Trophoblast cell (in vitro differentiated cells and primary cell): ENCODE measurements at regions not wholly inside any gene's neighbourhood (a gene's known extent, or its start where the extent isn't known, plus 50 kb on each side); places are given as distances from the start of the nearest gene placed in this dataset.

Experiments used
- DNase-seq, 2 donors: peaks; one replicate each; pipeline ENCODE4 v3.0.0-alpha.2; 2016
- H2AFZ ChIP-seq: 2 replicates; pipeline ENCODE4 v1.6.1; 2013; ENCODE audit warnings: low read length, moderate library complexity, mild to moderate bottlenecking; ENCODE audit not compliant: insufficient read depth, poor library complexity
- H2AK5ac ChIP-seq: 2 replicates; pipeline ENCODE4 v1.6.1; 2013; ENCODE audit warnings: mild to moderate bottlenecking, low read length
- H2BK120ac ChIP-seq: 2 replicates; pipeline ENCODE4 v1.6.1; 2013; ENCODE audit warnings: low read length, mild to moderate bottlenecking, moderate library complexity; ENCODE audit not compliant: insufficient read depth, poor library complexity
- H2BK12ac ChIP-seq: 2 replicates; pipeline ENCODE4 v1.6.1; 2013; ENCODE audit warnings: mild to moderate bottlenecking, low read length, moderate library complexity
- H2BK5ac ChIP-seq: 2 replicates; pipeline ENCODE4 v1.6.1; 2013; ENCODE audit warnings: low read length, low read depth, moderate library complexity, mild to moderate bottlenecking; ENCODE audit not compliant: poor library complexity
- H3K14ac ChIP-seq: 2 replicates; pipeline ENCODE4 v1.6.1; 2013; ENCODE audit warnings: mild to moderate bottlenecking, low read length
- H3K18ac ChIP-seq: 2 replicates; pipeline ENCODE4 v1.6.1; 2013; ENCODE audit warnings: mild to moderate bottlenecking, low read length
- H3K23ac ChIP-seq: 2 replicates; pipeline ENCODE4 v1.6.1; 2013; ENCODE audit warnings: low read length
- H3K27ac ChIP-seq: 2 replicates; pipeline ENCODE4 v1.5.1; 2013; ENCODE audit warnings: low read depth, mild to moderate bottlenecking, inconsistent platforms, low read length, moderate library complexity
- H3K27me3 ChIP-seq: 2 replicates; pipeline ENCODE4 v1.6.1; 2013; ENCODE audit warnings: inconsistent platforms, mild to moderate bottlenecking, low read length, moderate library complexity; ENCODE audit not compliant: insufficient read depth
- H3K36me3 ChIP-seq, 2 experiments: 1 replicate in 1 of 2; 2 replicates in 1 of 2; pipeline ENCODE4 v1.6.1; 2013; ENCODE audit warnings: low read length in 2 of 2, mild to moderate bottlenecking in 2 of 2, moderate library complexity in 1 of 2; ENCODE audit not compliant: insufficient read depth in 2 of 2, control insufficient read depth in 1 of 2
- H3K4ac ChIP-seq: 2 replicates; pipeline ENCODE4 v1.6.1; 2013; ENCODE audit warnings: low read depth, mild to moderate bottlenecking, low read length, moderate library complexity
- H3K4me1 ChIP-seq, 2 experiments: 1 replicate in 1 of 2; 2 replicates in 1 of 2; pipeline ENCODE4 v1.6.1; 2013; ENCODE audit warnings: low read length in 2 of 2, mild to moderate bottlenecking in 2 of 2, moderate library complexity in 1 of 2; ENCODE audit not compliant: insufficient read depth in 2 of 2, control insufficient read depth in 1 of 2
- H3K4me2 ChIP-seq: 2 replicates; pipeline ENCODE4 v1.6.1; 2013; ENCODE audit warnings: inconsistent platforms, mild to moderate bottlenecking, low read length, moderate library complexity
- H3K4me3 ChIP-seq: 2 replicates; pipeline ENCODE4 v1.5.1; 2013; ENCODE audit warnings: mild to moderate bottlenecking, low read depth, low read length, inconsistent platforms
- H3K79me1 ChIP-seq: one replicate; pipeline ENCODE4 v1.6.1; 2013; ENCODE audit warnings: low read length
- H3K79me2 ChIP-seq: 2 replicates; pipeline ENCODE4 v1.6.1; 2013; ENCODE audit warnings: low read length, mild to moderate bottlenecking; ENCODE audit not compliant: control insufficient read depth, insufficient read depth, poor library complexity
- H3K9ac ChIP-seq: 2 replicates; pipeline ENCODE4 v1.6.1; 2013; ENCODE audit warnings: mild to moderate bottlenecking, low read length
- H3K9me3 ChIP-seq: 2 replicates; pipeline ENCODE4 v1.6.1; 2013; ENCODE audit warnings: low read depth, mild to moderate bottlenecking, control low read depth, inconsistent platforms, low read length; ENCODE audit not compliant: insufficient read depth
- H4K12ac ChIP-seq: 2 replicates; pipeline ENCODE4 v1.6.1; 2013; ENCODE audit warnings: low read depth, mild to moderate bottlenecking, low read length, moderate library complexity
- H4K8ac ChIP-seq: 2 replicates; pipeline ENCODE4 v1.6.1; 2013; ENCODE audit warnings: low read depth, mild to moderate bottlenecking, low read length, moderate library complexity
- H4K91ac ChIP-seq: one replicate; pipeline ENCODE4 v1.6.1; 2013; ENCODE audit warnings: low read depth, mild to moderate bottlenecking, low read length, moderate library complexity
- WGBS: extraction: QIAGEN DNeasy Blood & Tissue Kit; methylation state at CpG from one replicate; pipeline ENCODE4 v1.1.7; 2013; ENCODE audit warnings: missing lambda C conversion rate; ENCODE audit not compliant: insufficient read length, insufficient coverage; ENCODE audit errors: extremely low coverage; 5-methylcytosine and 5-hydroxymethylcytosine counted together

- Histone ChIP-seq H3K4me2 (no peak overlapping the region), H4K91ac (no peak overlapping the region), H2BK120ac (no peak overlapping the region), H3K4me1 (no peaks in the 10 kb centered on the region), H2AFZ (no peak overlapping the region), H4K12ac (no peak overlapping the region), H3K27ac (no peak overlapping the region), H3K4me3 (no peak overlapping the region), H3K79me1 (no peaks in the 10 kb centered on the region), H3K23ac (no peak overlapping the region), H3K36me3 (no peaks in the 10 kb centered on the region), H2BK5ac (no peak overlapping the region), H3K14ac (no peak overlapping the region), H3K4ac (no peak overlapping the region), H3K27me3 (no peaks in the 10 kb centered on the region), H4K8ac (no peak overlapping the region), H3K18ac (no peak overlapping the region), H2AK5ac (no peak overlapping the region), H3K9ac (no peak overlapping the region), H3K79me2 (no peaks in the 10 kb centered on the region), H2BK12ac (no peak overlapping the region), H3K9me3 (peaks cover 13% of the 10 kb centered on the region)
- no CpG with 5 or more reads among the region's 1 CpG for WGBS
- DNase-seq = no peak
Measured at GRCh38 chr1:29842130-29842529, 605.8 kb downstream of the PTPRU start.

- H2BK12ac ChIP-seq = no peak overlapping the region
- H4K91ac ChIP-seq = no peak overlapping the region
- no peaks in the 10 kb centered on the region for H3K27me3 ChIP-seq
- no peaks in the 10 kb centered on the region for H3K79me2 ChIP-seq
- H2BK5ac ChIP-seq = no peak overlapping the region
- no peak overlapping the region for H3K14ac ChIP-seq
- H3K36me3 ChIP-seq = no peaks in the 10 kb centered on the region
- H2AFZ ChIP-seq = no peak overlapping the region
- H4K8ac ChIP-seq = no peak overlapping the region
- no peak overlapping the region for H3K18ac ChIP-seq
- H4K12ac ChIP-seq = no peak overlapping the region
- no CpG with 5 or more reads among the region's 4 CpGs for WGBS
- H2AK5ac ChIP-seq = no peak overlapping the region
- H3K23ac ChIP-seq = no peak overlapping the region
- no peak overlapping the region for H3K4me2 ChIP-seq
- no peak overlapping the region for H2BK120ac ChIP-seq
- H3K4ac ChIP-seq = no peak overlapping the region
- DNase-seq = no peak
- no peaks in the 10 kb centered on the region for H3K4me1 ChIP-seq
- no peak overlapping the region for H3K27ac ChIP-seq
- peaks cover 13% of the 10 kb centered on the region for H3K9me3 ChIP-seq
- no peak overlapping the region for H3K9ac ChIP-seq
- H3K4me3 ChIP-seq = no peak overlapping the region
- H3K79me1 ChIP-seq = no peaks in the 10 kb centered on the region
Measured at GRCh38 chr1:29839726-29840125, 603.4 kb downstream of the PTPRU start.

- no CpG with 5 or more reads among the region's 3 CpGs for WGBS
- Histone ChIP-seq H3K79me1 (no peaks in the 10 kb centered on the region), H2BK5ac (no peak overlapping the region), H3K27me3 (no peaks in the 10 kb centered on the region), H3K27ac (no peak overlapping the region), H2AK5ac (no peak overlapping the region), H3K14ac (no peak overlapping the region), H3K9me3 (peaks cover 11% of the 10 kb centered on the region), H2BK12ac (no peak overlapping the region), H2BK120ac (no peak overlapping the region), H3K18ac (no peak overlapping the region), H3K23ac (no peak overlapping the region), H4K91ac (no peak overlapping the region), H3K4me2 (no peak overlapping the region), H3K4me1 (no peaks in the 10 kb centered on the region), H3K9ac (no peak overlapping the region), H4K8ac (no peak overlapping the region), H3K4ac (no peak overlapping the region), H4K12ac (no peak overlapping the region), H2AFZ (no peak overlapping the region), H3K36me3 (no peaks in the 10 kb centered on the region), H3K4me3 (no peak overlapping the region), H3K79me2 (no peaks in the 10 kb centered on the region)
- DNase-seq = no peak
Measured at GRCh38 chr1:29838738-29839320, 602.5 kb downstream of the PTPRU start.

- Histone ChIP-seq H3K4me1 (no peaks in the 10 kb centered on the region), H3K4ac (no peak overlapping the region), H2BK5ac (no peak overlapping the region), H3K4me2 (no peak overlapping the region), H3K27me3 (no peaks in the 10 kb centered on the region), H3K9me3 (peaks cover 8% of the 10 kb centered on the region), H4K91ac (no peak overlapping the region), H3K36me3 (no peaks in the 10 kb centered on the region), H2AFZ (no peak overlapping the region), H2BK12ac (no peak overlapping the region), H3K27ac (no peak overlapping the region), H3K79me1 (no peaks in the 10 kb centered on the region), H3K79me2 (no peaks in the 10 kb centered on the region), H3K23ac (no peak overlapping the region), H3K9ac (no peak overlapping the region), H3K14ac (no peak overlapping the region), H2BK120ac (no peak overlapping the region), H4K8ac (no peak overlapping the region), H3K4me3 (peak overlapping the region; percentile 25), H3K18ac (no peak overlapping the region), H4K12ac (no peak overlapping the region), H2AK5ac (no peak overlapping the region)
- WGBS = no CpG with 5 or more reads among the region's 12 CpGs
- DNase-seq = no peak
Measured at GRCh38 chr1:29836651-29837646, 600.6 kb downstream of the PTPRU start.
